ENCODE measurements at regions not wholly inside any gene's neighbourhood (a gene's known extent, or its start where the extent isn't known, plus 50 kb on each side); places are given as distances from the start of the nearest gene placed in this dataset.

- no peak for TF ChIP-seq E4F1 (CRISPR knock-in tag; IDR thresholded peaks at IDR 0.05; ENCODE audit: borderline replicate concordance)
Observed at GRCh38 chr13:44879452-44880058, 109.7 kb downstream of the NUFIP1 start (continued).

GRCh38 chr13:44876782-44877324 is 112.4 kb downstream of the NUFIP1 start:
- Histone ChIP-seq H3K36me3 (ENCODE audit: control insufficient read depth, insufficient read depth, low read length) (no peaks in the 10 kb centered on the region), H4K20me1 (replicated peaks; ENCODE audit: control insufficient read depth, insufficient read depth, low read length) (no peaks in the 10 kb centered on the region), H3K4me1 (replicated peaks in 1 of 2; ENCODE audit: control insufficient read depth in 2 of 2, insufficient read depth in 2 of 2, low read length in 2 of 2) (no peaks in the 10 kb centered on the region; a peak in 1 of 5 replicates), H3K4me3 (no peak overlapping the region), H3K9me3 (replicated peaks; ENCODE audit: control insufficient read depth, insufficient read depth, low read depth, low read length) (peaks cover 2% of the 10 kb centered on the region; the same call in 1 of the 2 replicates), H3K9me1 (ENCODE audit: control insufficient read depth, insufficient read depth, low read length) (no peaks in the 10 kb centered on the region), H2AFZ (ENCODE audit: low read depth, low read length) (no peak overlapping the region; the same call in 1 of the 2 replicates), H3K9ac (ENCODE audit: insufficient read depth in 1 of 2, low read depth in 2 of 2, low read length in 2 of 2) (no peak overlapping the region), H3K4me2 (ENCODE audit: insufficient read depth, low read length) (no peak overlapping the region), H3K79me2 (ENCODE audit: control insufficient read depth, insufficient read depth, low read length) (no peaks in the 10 kb centered on the region), H3K27me3 (ENCODE audit: control insufficient read depth in 2 of 2, insufficient read depth in 2 of 2, low read length in 2 of 2) (peaks cover 0 to 29% of the 10 kb centered on the region in 2 experiments; a peak in 3 of 5 replicates), H3K27ac (ENCODE audit: extremely low read depth, low read depth, low read length) (no peak overlapping the region)
- WGBS (ENCODE audit: insufficient coverage, low coverage, missing lambda C conversion rate): 42% methylated on average over 20 of the region's 22 CpGs
- FAIRE-seq (no peak), DNase-seq (ENCODE audit: extremely low read depth in 1 of 4, low spot score in 3 of 4) (peak; percentile 39 to 55 (median 48)), ATAC-seq (peak; percentile 90)
- POLR2A ChIA-PET: no interaction called here
- CTCF ChIA-PET (ENCODE audit: low intra/inter-chr PET ratio): no interaction called here
- intact Hi-C loops (cut with micrococcal nuclease): no loop called here
- in situ Hi-C loops (cut with MboI): no loop called here
- no TSS peak for BruUV-seq (replicated peaks)
- TF ChIP-seq CBX3 (IDR thresholded peaks at IDR 0.05; ENCODE audit: borderline replicate concordance in 1 of 2, low read length in 2 of 2) (peak in 1 of 2 experiments; percentile 88; a peak in 2 of 3 replicates), MECOM (CRISPR knock-in tag; IDR thresholded peaks at IDR 0.05) (no peak), CBX5 (IDR thresholded peaks at IDR 0.05; ENCODE audit: borderline replicate concordance, low read depth) (peak; percentile 86; the same call in 1 of the 2 replicates), TEAD4 (IDR thresholded peaks at IDR 0.05; ENCODE audit: low read length) (peak; percentile 18; the same call in 1 of the 2 replicates), TEAD4 (CRISPR knock-in tag; IDR thresholded peaks at IDR 0.05; ENCODE audit: borderline replicate concordance) (no peak), CBX1 (IDR thresholded peaks at IDR 0.05; ENCODE audit: low read depth) (0 out of 2 replicates have a peak, but pooled peaks have one; percentile 47), TEAD1 (CRISPR knock-in tag; IDR thresholded peaks at IDR 0.05) (peak in 1 of 2 experiments; percentile 86; a peak in 1 of 4 replicates), BRD9 (IDR thresholded peaks at IDR 0.05; ENCODE audit: low read depth, partially characterized antibody) (no peak), HDAC2 (IDR thresholded peaks at IDR 0.05) (no peak), CTCF (IDR thresholded peaks at IDR 0.05 in 2 of 3, conservative IDR thresholded peaks at IDR 0.05 in 1 of 3; ENCODE audit: insufficient read depth in 2 of 3, low read depth in 1 of 3, low read length in 3 of 3) (peak; percentile 61 to 92 (median 78)), TRIM28 (IDR thresholded peaks at IDR 0.05) (0 out of 2 replicates have a peak, but pooled peaks have one; percentile 37), FIP1L1 (IDR thresholded peaks at IDR 0.05; ENCODE audit: low read depth, low read length, poor library complexity, severe bottlenecking) (no peak), RAD21 (CRISPR knock-in tag; conservative IDR thresholded peaks at IDR 0.05 in 1 of 2, IDR thresholded peaks at IDR 0.05 in 1 of 2) (peak in 1 of 2 experiments; percentile 49; a peak in 2 of 4 replicates)
